ENCODE measurements at regions not wholly inside any gene's neighbourhood (a gene's known extent, or its start where the extent isn't known, plus 50 kb on each side); places are given as distances from the start of the nearest gene placed in this dataset.

- intact Hi-C loops (cut with micrococcal nuclease; ENCODE audit: unreplicated experiment) = no loop called here
- in situ Hi-C loops (cut with HindIII; ENCODE audit: low pct_unique_long_range_greater_than_20kb, low sequenced_read_pairs) = no loop called here
- Histone ChIP-seq H3K36me3 (ENCODE audit: control insufficient read depth, insufficient read depth, low read length) (no peaks in the 10 kb centered on the region), H3K27me3 (ENCODE audit: control insufficient read depth, insufficient read depth, low read length) (no peaks in the 10 kb centered on the region), H3K9me3 (ENCODE audit: control insufficient read depth, insufficient read depth, low read depth, low read length) (no peaks in the 10 kb centered on the region), H3K4me3 (ENCODE audit: low read depth in 2 of 2, low read length in 2 of 2) (no peak overlapping the region), H3K4me1 (ENCODE audit: control insufficient read depth, insufficient read depth, low read length) (peaks cover 14% of the 10 kb centered on the region), H3K27ac (ENCODE audit: low read length) (peak overlapping the region; percentile 29; the same call in 1 of the 2 replicates)
- ChIA-PET CTCF (no interaction called here), POLR2A (no interaction called here)
- no TSS peak for BruUV-seq (replicated peaks)
- ATAC-seq = no peak
- TF ChIP-seq POLR2AphosphoS5 (IDR thresholded peaks at IDR 0.05; ENCODE audit: low read depth, low read length) (no peak), REST (IDR thresholded peaks at IDR 0.05; ENCODE audit: insufficient read depth in 1 of 2, low read depth in 2 of 2, low read length in 1 of 2) (no peak), TCF7L2 (IDR thresholded peaks at IDR 0.05; ENCODE audit: low read depth, low read length) (no peak)
- DNase-seq (ENCODE audit: low read depth, low spot score) = no peak
Measured at GRCh38 chr3:195005759-195006510, 265.0 kb downstream of the XXYLT1 start.

- ATAC-seq (no peak), DNase-seq (ENCODE audit: low read depth, low spot score) (no peak)
- ChIA-PET POLR2A (no interaction called here), CTCF (interaction anchor here (0.6 kb wide), 1 partner anchor 534 kb away, joined by 8 read pairs; no protein-coding TSS in a partner anchor)
- no TSS peak for BruUV-seq (replicated peaks)
- Histone ChIP-seq H3K27ac (ENCODE audit: low read length) (no peak overlapping the region), H3K9me3 (ENCODE audit: control insufficient read depth, insufficient read depth, low read depth, low read length) (no peaks in the 10 kb centered on the region), H3K4me3 (ENCODE audit: low read depth in 2 of 2, low read length in 2 of 2) (no peak overlapping the region), H3K27me3 (ENCODE audit: control insufficient read depth, insufficient read depth, low read length) (no peaks in the 10 kb centered on the region), H3K4me1 (ENCODE audit: control insufficient read depth, insufficient read depth, low read length) (peaks cover 10% of the 10 kb centered on the region), H3K36me3 (ENCODE audit: control insufficient read depth, insufficient read depth, low read length) (no peaks in the 10 kb centered on the region)
- no peak for TF ChIP-seq REST (IDR thresholded peaks at IDR 0.05; ENCODE audit: insufficient read depth in 1 of 2, low read depth in 2 of 2, low read length in 1 of 2)
- TF ChIP-seq CTCF (IDR thresholded peaks at IDR 0.05) = no peak
- no peak for TF ChIP-seq POLR2AphosphoS5 (IDR thresholded peaks at IDR 0.05; ENCODE audit: low read depth, low read length)
- TF ChIP-seq SIN3A (IDR thresholded peaks at IDR 0.05; ENCODE audit: borderline replicate concordance, insufficient read depth, low read depth, low read length) = no peak
- no peak for TF ChIP-seq TCF7L2 (IDR thresholded peaks at IDR 0.05; ENCODE audit: low read depth, low read length)
- in situ Hi-C loops (cut with HindIII; ENCODE audit: low pct_unique_long_range_greater_than_20kb, low sequenced_read_pairs) = no loop called here
- intact Hi-C loops (cut with micrococcal nuclease; ENCODE audit: unreplicated experiment) = no loop called here
Measured at GRCh38 chr3:195007151-195007550, 263.8 kb downstream of the XXYLT1 start.

All from Panc1 (cell line).